Activated T-helper 2 cell treated with anti-CD3 and anti-CD28 coated beads, Interferon-gamma antibody, Interleukin-2, Interleukin-4, amounts not matched to agents 10 μg/mL and 5 μg/mL and 100 μg/mL, durations not matched to agents 14 hours and 24 hours and 36 hours (primary cell): ENCODE measurements at regions not wholly inside any gene's neighbourhood (a gene's known extent, or its start where the extent isn't known, plus 50 kb on each side); places are given as distances from the start of the nearest gene placed in this dataset.

Experiments
- DNase-seq: peaks from one replicate; pipeline ENCODE4 v3.0.0; 2021; ENCODE audit warnings: low spot score
- H3K27ac Mint-ChIP-seq: one replicate; pipeline ENCODE4 v1.8.0; 2021; ENCODE audit warnings: mixed read lengths
- H3K27me3 Mint-ChIP-seq: one replicate; pipeline ENCODE4 v1.8.0; 2021; ENCODE audit warnings: low read depth, mixed read lengths
- H3K36me3 Mint-ChIP-seq: one replicate; pipeline ENCODE4 v1.8.0; 2021; ENCODE audit warnings: low read depth, mixed read lengths
- H3K4me1 Mint-ChIP-seq: one replicate; pipeline ENCODE4 v1.8.0; 2021; ENCODE audit warnings: low read depth, mixed read lengths
- H3K4me3 Mint-ChIP-seq: one replicate; pipeline ENCODE4 v1.8.0; 2021; ENCODE audit warnings: low read depth, mild to moderate bottlenecking, moderate library complexity, mixed read lengths
- H3K9me3 Mint-ChIP-seq: one replicate; pipeline ENCODE4 v1.8.0; 2021; ENCODE audit warnings: mixed read lengths
- intact Hi-C: fragments of 100-400 bp; cut with micrococcal nuclease; formaldehyde crosslinking; loops from one replicate; pipeline ENCODE4 v1.15.1; 2023

DNA sequence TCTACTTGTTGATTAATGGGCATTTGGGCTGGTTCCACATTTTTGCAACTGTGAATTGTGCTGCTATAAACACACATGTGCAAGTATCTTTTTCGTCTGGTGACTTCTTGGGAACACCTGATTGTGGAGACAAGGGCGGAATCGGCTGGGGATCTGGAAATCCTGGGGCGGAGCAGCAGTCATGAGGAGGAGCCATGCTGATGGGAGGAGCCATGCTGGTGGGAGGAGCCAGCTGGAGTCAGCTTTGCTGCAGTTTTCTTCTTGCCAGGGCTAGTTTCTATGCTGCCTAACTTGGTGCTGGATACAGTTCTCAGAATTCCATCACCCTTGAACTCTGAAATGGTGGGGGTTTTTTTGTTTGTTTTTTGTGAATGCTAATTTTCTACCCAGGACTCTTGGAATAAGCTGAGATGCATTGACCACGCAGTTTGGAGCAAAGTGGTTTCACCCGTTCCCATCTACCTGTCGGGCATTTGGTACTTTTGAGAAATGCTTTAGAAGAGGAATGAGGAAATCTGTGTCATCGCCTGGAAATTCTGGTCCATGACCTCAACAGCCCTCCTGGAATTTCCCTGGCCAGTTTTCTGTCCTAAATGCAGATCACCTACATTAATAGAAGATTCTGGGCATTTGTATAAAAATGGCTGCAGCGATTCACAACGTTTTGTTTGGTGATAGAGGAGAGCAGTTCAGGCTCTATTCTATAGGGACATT, 217.4 kb upstream of the ZFHX3 start:
- H3K4me1 Mint-ChIP-seq: no peaks in the 10 kb centered on the region
- H3K36me3 Mint-ChIP-seq: no peaks in the 10 kb centered on the region
- intact Hi-C loops: no loop called here
- no peak for DNase-seq
- H3K9me3 Mint-ChIP-seq: peaks cover 16% of the 10 kb centered on the region
- no peak overlapping the region for H3K4me3 Mint-ChIP-seq
- no peak overlapping the region for H3K27ac Mint-ChIP-seq
- H3K27me3 Mint-ChIP-seq: no peaks in the 10 kb centered on the region

DNA sequence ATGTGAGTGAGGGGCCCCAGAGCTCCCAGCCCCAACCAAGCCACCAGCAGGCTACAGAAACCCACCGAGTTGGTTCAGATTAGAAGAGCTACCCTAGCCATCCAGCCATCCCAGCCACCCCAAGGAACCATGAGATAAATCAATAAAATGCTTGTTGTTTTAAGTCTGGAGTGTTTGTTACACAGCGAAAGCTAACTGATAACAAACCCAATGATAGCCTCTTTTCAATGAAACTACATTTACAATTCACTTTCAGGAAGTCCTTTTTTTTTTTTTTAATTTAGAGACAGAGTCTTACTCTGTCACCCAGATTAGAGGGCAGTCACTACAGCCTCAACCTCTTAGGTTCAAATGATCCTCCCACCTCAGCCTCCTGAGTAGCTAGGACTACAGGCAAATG, 215.0 kb upstream of the ZFHX3 start:
- no peaks in the 10 kb centered on the region for H3K4me1 Mint-ChIP-seq
- no peaks in the 10 kb centered on the region for H3K27me3 Mint-ChIP-seq
- H3K36me3 Mint-ChIP-seq: no peaks in the 10 kb centered on the region
- intact Hi-C loops: no loop called here
- peaks cover 16% of the 10 kb centered on the region for H3K9me3 Mint-ChIP-seq
- H3K4me3 Mint-ChIP-seq: no peak overlapping the region
- DNase-seq: no peak
- no peak overlapping the region for H3K27ac Mint-ChIP-seq

DNA sequence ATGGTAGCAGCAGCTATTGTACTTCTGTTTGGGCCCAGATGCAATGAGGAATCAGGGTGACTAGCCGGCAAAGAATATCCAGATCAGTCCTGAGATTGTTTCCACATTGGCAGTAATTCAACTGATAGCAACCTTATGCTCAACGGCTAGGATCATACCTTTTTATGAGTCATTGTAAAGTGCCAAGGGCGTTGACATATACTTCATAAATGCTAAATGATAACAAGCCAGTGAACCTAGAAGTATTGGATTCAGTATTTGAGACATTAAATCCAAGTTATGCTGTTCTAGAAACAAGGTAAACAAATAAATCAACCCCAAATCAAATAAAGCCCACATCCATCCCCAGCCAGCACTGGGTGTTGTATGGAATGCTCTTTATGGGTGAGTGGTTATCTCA, 207.1 kb upstream of the ZFHX3 start:
- intact Hi-C loops: no loop called here
- Mint-ChIP-seq H3K4me1 (no peaks in the 10 kb centered on the region), H3K36me3 (no peaks in the 10 kb centered on the region), H3K27ac (no peak overlapping the region), H3K27me3 (no peaks in the 10 kb centered on the region), H3K9me3 (peaks cover 8% of the 10 kb centered on the region), H3K4me3 (no peak overlapping the region)
- no peak for DNase-seq

DNA sequence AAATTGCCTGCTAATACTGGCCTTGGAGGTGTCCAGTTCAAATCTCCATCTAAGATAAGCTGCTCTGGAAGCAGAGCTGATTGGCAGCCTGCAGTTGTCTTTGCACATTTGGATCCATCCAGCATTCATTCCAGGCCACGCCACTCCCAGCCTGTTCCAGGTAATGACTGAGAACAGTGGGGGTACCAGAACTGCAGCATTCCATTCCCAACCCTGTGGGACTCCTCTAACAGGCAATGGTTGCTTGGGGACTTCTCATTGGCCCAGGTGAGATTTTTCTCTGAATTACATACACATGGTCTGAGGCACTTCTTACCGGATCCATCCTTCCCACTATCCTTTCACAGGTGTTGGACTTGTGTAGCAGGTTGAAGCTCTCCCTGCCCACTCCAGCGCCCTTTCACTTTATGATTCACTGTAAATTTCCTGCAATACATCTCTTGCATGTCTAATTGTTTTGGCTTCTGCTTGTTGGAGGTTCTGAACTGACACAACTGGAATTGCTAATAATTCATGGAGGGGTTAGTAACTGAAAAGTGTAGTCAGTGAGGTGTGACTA, 206.1 kb upstream of the ZFHX3 start:
- no peak for DNase-seq
- Mint-ChIP-seq H3K4me3 (no peak overlapping the region), H3K27me3 (no peaks in the 10 kb centered on the region), H3K36me3 (no peaks in the 10 kb centered on the region), H3K4me1 (no peaks in the 10 kb centered on the region), H3K9me3 (peaks cover 8% of the 10 kb centered on the region), H3K27ac (no peak overlapping the region)
- intact Hi-C loops: no loop called here

DNA sequence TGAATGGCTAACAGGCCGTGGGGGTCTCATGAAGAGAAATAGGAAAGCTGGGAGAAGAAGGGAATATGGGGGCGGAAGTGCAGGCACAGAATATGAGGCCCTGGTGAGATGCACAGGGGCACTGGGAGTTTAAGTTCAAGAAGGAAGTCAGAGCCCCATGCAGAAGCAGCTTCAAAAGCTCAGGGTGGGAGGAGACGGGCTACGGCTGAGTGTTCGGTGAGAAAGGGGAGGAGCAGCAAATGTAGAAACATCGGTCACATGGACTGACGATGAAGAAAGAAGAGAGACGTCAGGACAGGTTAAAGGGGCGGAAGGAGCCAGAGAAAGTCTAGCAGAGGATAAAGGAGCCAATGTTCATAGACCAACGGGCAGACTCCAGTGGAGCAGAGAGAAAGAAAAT, 204.5 kb upstream of the ZFHX3 start:
- Mint-ChIP-seq H3K27ac (no peak overlapping the region), H3K9me3 (peaks cover 8% of the 10 kb centered on the region), H3K27me3 (no peaks in the 10 kb centered on the region), H3K4me3 (no peak overlapping the region), H3K4me1 (no peaks in the 10 kb centered on the region), H3K36me3 (no peaks in the 10 kb centered on the region)
- DNase-seq: no peak
- intact Hi-C loops: no loop called here

DNA sequence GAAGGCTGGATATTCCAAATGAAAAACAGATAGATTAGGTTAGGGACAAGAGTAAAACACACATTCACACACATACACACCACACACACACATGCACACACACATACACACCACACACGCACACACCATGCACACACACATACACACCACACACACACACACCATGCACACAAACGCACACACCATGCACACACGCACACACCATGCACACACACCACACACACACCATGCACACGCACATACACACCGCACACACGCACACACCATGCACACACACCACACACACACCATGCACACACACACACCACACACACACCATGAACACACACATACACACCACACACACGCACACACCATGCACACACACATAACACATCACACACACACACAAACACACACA, 203.7 kb upstream of the ZFHX3 start:
- intact Hi-C loops: no loop called here
- Mint-ChIP-seq H3K4me3 (no peak overlapping the region), H3K9me3 (peaks cover 8% of the 10 kb centered on the region), H3K27ac (no peak overlapping the region), H3K4me1 (no peaks in the 10 kb centered on the region), H3K36me3 (no peaks in the 10 kb centered on the region), H3K27me3 (no peaks in the 10 kb centered on the region)
- no peak for DNase-seq

DNA sequence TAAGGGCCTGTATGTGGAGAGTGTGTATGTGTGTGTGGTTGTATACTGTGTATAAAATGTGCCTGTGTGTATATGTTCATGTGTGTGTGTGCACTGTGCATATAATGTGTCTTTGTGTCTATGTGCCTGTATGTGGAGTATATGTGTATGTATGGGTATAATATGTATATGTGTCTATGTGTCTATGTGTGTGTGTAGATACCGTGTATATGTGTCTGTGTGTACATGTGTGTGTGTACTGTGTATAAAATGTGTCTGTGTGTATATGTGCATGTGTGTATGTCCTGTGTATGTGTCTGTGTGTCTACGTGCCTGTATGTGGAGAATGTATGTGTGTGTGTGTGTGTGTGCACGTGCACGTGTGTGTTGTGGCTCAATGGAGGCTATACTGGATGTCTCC, 200.4 kb upstream of the ZFHX3 start:
- Mint-ChIP-seq H3K36me3 (no peaks in the 10 kb centered on the region), H3K27ac (no peak overlapping the region), H3K9me3 (no peaks in the 10 kb centered on the region), H3K27me3 (no peaks in the 10 kb centered on the region), H3K4me3 (no peak overlapping the region), H3K4me1 (no peaks in the 10 kb centered on the region)
- intact Hi-C loops: no loop called here
- DNase-seq: no peak

DNA sequence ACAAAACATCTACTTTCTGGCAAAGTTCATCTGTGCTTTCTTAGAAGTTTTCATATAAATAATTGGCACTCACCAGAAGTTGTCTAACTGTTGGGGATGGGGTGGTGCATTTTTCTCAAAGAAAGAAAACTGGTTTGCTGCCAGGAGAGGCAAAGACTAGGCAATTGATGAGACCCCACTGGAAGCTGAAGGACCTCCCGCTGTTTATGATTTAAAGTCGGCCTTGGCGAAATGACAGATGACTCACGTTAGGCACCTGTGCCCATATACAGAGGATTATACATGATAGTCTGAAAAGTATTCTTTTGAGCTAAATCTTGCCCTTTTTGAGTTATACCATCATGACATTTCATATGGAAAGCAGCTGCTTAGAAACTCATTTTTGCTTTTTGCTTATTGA, 193.0 kb upstream of the ZFHX3 start:
- Mint-ChIP-seq H3K27me3 (no peaks in the 10 kb centered on the region), H3K36me3 (no peaks in the 10 kb centered on the region), H3K4me3 (no peak overlapping the region), H3K4me1 (no peaks in the 10 kb centered on the region), H3K9me3 (no peaks in the 10 kb centered on the region), H3K27ac (no peak overlapping the region)
- DNase-seq: no peak
- intact Hi-C loops: no loop called here

DNA sequence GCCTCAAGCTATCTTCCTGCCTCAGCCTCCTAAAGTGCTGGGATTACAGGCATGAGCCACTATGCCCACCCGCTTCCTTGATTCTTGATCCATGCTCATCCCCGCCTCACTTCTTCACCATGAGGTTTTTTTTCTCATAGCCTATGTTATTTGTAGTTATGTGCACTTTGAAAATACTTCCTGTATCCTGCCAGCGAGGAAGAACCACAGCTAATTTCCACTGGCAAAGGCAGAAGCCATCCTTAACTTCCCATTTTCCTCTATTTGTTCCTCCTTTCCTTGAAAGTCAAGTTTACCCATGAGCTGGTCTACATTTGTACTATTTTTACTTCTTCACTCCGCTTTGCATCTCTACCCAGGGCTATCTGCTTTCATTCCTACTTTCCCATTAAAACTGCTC, 189.7 kb upstream of the ZFHX3 start:
- no peak overlapping the region for H3K27ac Mint-ChIP-seq
- no peaks in the 10 kb centered on the region for H3K9me3 Mint-ChIP-seq
- intact Hi-C loops: no loop called here
- H3K4me3 Mint-ChIP-seq: no peak overlapping the region
- H3K4me1 Mint-ChIP-seq: no peaks in the 10 kb centered on the region
- no peaks in the 10 kb centered on the region for H3K36me3 Mint-ChIP-seq
- DNase-seq: no peak
- H3K27me3 Mint-ChIP-seq: no peaks in the 10 kb centered on the region

DNA sequence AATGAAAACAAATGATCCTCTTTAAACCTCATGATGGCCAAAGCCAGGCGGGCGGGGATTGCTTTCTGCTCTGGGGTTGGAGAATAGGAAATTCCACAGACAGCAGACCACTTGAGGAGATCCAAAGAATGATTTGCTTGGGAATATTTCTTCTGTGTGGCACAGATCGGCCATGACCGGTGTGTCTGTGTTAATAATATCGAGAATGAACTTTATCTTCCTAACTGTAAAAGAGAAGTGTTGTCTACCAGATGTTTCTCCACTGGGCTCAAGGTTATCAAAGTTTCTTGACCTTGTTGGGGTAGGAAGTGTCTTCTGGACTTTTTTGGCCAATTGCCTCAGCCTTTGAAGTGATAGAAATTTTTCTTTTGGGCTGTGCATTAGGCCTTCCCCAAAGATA, 186.6 kb upstream of the ZFHX3 start:
- Mint-ChIP-seq H3K9me3 (no peaks in the 10 kb centered on the region), H3K4me3 (no peak overlapping the region), H3K27me3 (no peaks in the 10 kb centered on the region), H3K27ac (no peak overlapping the region), H3K4me1 (no peaks in the 10 kb centered on the region), H3K36me3 (no peaks in the 10 kb centered on the region)
- intact Hi-C loops: no loop called here
- no peak for DNase-seq

DNA sequence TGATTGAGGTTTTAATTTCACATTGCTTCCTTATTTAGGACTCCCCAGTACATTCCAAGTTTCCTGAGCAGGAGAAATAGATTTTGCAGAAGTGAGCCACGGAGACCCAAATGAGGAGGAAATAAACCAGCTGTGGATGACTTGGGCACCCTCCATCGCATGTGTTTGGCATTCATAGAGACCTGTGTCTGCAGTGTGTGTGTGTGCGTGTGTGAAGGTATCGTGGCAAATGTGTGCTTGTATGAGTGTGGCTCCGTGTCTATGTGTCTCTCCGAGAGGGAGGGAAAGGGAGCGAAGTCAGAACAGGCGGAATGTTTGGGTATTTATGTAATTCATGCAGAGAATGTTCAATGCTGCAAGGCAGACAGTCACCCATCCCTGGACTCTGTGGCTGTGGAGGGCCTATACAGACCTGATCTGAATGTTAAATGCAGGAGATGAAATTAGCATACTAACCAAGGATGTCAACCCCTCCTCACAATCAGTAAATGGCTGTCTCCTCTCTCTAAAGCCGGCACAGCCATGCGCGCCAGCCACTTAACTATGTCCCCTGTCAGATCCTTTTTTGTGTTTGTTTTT, 186.0 kb upstream of the ZFHX3 start:
- intact Hi-C loops: no loop called here
- no peak overlapping the region for H3K27ac Mint-ChIP-seq
- no peaks in the 10 kb centered on the region for H3K36me3 Mint-ChIP-seq
- H3K9me3 Mint-ChIP-seq: no peaks in the 10 kb centered on the region
- no peak overlapping the region for H3K4me3 Mint-ChIP-seq
- DNase-seq: no peak
- H3K4me1 Mint-ChIP-seq: no peaks in the 10 kb centered on the region
- H3K27me3 Mint-ChIP-seq: no peaks in the 10 kb centered on the region

DNA sequence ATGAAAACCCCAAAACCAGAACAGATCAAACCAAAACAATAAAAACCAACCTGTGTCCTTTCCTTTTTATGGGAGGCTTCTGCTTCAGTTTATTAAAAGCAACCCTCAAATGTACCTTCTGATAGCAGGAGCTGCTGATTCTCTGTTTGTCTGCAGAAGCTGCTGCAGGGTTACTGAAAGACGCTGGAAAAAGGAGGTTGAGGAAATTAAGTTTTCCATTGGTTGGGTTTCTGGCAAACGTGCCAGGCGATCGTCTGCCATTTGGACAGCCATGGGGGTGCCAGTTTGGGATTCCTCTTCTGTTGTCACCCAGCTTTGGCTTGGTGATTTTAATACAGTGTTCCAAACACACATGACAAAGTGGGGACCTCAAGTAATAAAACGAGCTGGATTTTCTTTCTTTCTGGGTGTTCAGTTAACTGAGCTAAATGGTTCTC, 185.4 kb upstream of the ZFHX3 start:
- H3K27ac Mint-ChIP-seq: no peak overlapping the region
- no peaks in the 10 kb centered on the region for H3K27me3 Mint-ChIP-seq
- no peaks in the 10 kb centered on the region for H3K4me1 Mint-ChIP-seq
- H3K36me3 Mint-ChIP-seq: no peaks in the 10 kb centered on the region
- no peaks in the 10 kb centered on the region for H3K9me3 Mint-ChIP-seq
- no peak overlapping the region for H3K4me3 Mint-ChIP-seq
- intact Hi-C loops: no loop called here
- no peak for DNase-seq

DNA sequence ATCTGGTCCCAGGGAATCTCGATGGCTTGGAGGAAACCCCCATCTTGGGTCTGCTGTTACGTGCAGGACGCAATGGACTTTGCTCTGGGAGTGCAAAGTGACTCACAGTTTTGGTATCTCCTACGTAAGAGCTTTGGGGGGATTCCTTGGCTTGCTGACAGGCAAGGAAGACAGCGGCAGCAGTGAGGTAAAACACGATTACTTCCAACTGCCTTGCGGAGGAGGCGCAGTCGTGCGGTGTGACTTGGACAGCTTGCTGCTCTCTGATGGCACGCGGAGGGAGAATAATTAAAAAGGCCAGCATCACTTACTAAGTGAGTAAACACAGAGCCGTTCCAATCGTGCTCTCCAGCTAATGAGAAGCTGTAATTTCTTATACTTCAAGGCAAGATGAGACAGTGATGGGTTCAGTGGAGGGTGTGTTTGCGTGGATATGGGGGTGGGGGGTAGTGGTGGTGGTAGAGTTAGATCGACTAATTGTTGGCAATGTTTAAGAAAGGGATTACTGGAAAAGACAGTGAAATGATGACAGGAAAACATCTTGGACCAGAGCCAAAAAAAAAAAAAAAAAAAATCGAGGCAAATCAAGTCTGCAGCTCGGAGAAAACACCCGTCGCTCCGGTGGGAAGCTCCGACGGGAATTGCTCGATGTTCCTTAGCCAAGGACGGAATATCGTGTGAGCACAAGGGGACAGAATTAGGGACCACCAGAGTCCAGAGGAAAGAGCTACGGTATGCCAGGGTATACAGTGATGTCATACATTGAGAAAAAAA, 184.8 kb upstream of the ZFHX3 start:
- intact Hi-C loops: no loop called here

More for the DNA sequence above, 184.8 kb upstream of the ZFHX3 start:
- Mint-ChIP-seq H3K4me1 (no peaks in the 10 kb centered on the region), H3K4me3 (no peak overlapping the region), H3K9me3 (no peaks in the 10 kb centered on the region), H3K27me3 (no peaks in the 10 kb centered on the region), H3K36me3 (no peaks in the 10 kb centered on the region), H3K27ac (no peak overlapping the region)
- no peak for DNase-seq
